WTC11 (cell line): ENCODE measurements at regions not wholly inside any gene's neighbourhood (a gene's known extent, or its start where the extent isn't known, plus 50 kb on each side); places are given as distances from the start of the nearest gene placed in this dataset.

Experiments
- CREB1 ChIP-seq: sonication (generic); formaldehyde crosslinking; IDR thresholded peaks from 2 replicates; pipeline ENCODE4 v1.8.0; 2023; ENCODE audit warnings: mild to moderate bottlenecking, missing genetic modification reagents
- NFYB ChIP-seq: sonication (generic); formaldehyde crosslinking; conservative IDR thresholded peaks from 2 replicates; pipeline ENCODE4 v1.8.0; 2022; ENCODE audit warnings: low read depth, missing genetic modification reagents
- TEAD4 ChIP-seq: sonication (generic); formaldehyde crosslinking; IDR thresholded peaks from 2 replicates; pipeline ENCODE4 v1.8.0; 2022; ENCODE audit warnings: mild to moderate bottlenecking, missing genetic modification reagents
- ZBTB21 ChIP-seq: sonication (generic); formaldehyde crosslinking; IDR thresholded peaks from 2 replicates; pipeline ENCODE4 v1.8.1; 2023; ENCODE audit warnings: mild to moderate bottlenecking, missing genetic modification reagents, borderline replicate concordance
- TF ChIP-seq, protein P1 (sequence below): sonication (generic); formaldehyde crosslinking; IDR thresholded peaks from 2 replicates; pipeline ENCODE4 v1.8.0; 2022; ENCODE audit warnings: missing genetic modification reagents
- TF ChIP-seq, protein P2 (sequence below): sonication (generic); formaldehyde crosslinking; IDR thresholded peaks from 2 replicates; pipeline ENCODE4 v1.8.1; 2023; ENCODE audit warnings: mild to moderate bottlenecking, missing genetic modification reagents
- TF ChIP-seq, protein P3 (sequence below): sonication (generic); formaldehyde crosslinking; IDR thresholded peaks from 2 replicates; pipeline ENCODE4 v1.8.1; 2023; ENCODE audit warnings: mild to moderate bottlenecking, missing genetic modification reagents

DNA sequence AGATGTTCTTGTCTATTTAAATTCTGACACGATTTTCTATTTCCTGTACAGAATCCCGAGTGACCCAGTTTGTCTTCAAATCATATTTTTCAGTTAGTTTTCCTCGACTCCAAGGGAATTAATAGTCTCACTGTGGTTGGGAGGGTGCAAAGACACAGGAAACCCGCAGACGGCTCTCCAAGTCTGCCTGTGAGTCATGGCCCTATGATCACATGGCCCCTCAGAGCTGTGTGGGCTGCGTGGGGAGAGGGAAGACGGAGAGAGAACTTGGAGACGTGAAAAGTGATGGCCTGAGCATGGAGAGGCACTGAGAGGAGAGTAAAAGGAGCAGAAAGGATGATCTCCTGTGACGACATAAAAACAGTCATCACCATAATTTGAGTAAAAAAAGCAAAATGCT, 989.9 kb downstream of the DCDC2C start:
- no peak for TF ChIP-seq ZBTB21 (CRISPR knock-in tag)
- no peak for TF ChIP-seq CREB1 (CRISPR knock-in tag)
- TF ChIP-seq, protein P1, sequence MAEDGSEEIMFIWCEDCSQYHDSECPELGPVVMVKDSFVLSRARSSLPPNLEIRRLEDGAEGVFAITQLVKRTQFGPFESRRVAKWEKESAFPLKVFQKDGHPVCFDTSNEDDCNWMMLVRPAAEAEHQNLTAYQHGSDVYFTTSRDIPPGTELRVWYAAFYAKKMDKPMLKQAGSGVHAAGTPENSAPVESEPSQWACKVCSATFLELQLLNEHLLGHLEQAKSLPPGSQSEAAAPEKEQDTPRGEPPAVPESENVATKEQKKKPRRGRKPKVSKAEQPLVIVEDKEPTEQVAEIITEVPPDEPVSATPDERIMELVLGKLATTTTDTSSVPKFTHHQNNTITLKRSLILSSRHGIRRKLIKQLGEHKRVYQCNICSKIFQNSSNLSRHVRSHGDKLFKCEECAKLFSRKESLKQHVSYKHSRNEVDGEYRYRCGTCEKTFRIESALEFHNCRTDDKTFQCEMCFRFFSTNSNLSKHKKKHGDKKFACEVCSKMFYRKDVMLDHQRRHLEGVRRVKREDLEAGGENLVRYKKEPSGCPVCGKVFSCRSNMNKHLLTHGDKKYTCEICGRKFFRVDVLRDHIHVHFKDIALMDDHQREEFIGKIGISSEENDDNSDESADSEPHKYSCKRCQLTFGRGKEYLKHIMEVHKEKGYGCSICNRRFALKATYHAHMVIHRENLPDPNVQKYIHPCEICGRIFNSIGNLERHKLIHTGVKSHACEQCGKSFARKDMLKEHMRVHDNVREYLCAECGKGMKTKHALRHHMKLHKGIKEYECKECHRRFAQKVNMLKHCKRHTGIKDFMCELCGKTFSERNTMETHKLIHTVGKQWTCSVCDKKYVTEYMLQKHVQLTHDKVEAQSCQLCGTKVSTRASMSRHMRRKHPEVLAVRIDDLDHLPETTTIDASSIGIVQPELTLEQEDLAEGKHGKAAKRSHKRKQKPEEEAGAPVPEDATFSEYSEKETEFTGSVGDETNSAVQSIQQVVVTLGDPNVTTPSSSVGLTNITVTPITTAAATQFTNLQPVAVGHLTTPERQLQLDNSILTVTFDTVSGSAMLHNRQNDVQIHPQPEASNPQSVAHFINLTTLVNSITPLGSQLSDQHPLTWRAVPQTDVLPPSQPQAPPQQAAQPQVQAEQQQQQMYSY (CRISPR knock-in tag), result no peak
- TF ChIP-seq, protein P2, sequence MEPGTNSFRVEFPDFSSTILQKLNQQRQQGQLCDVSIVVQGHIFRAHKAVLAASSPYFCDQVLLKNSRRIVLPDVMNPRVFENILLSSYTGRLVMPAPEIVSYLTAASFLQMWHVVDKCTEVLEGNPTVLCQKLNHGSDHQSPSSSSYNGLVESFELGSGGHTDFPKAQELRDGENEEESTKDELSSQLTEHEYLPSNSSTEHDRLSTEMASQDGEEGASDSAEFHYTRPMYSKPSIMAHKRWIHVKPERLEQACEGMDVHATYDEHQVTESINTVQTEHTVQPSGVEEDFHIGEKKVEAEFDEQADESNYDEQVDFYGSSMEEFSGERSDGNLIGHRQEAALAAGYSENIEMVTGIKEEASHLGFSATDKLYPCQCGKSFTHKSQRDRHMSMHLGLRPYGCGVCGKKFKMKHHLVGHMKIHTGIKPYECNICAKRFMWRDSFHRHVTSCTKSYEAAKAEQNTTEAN (CRISPR knock-in tag), result no peak
- no peak for TF ChIP-seq TEAD4 (CRISPR knock-in tag)
- no peak for TF ChIP-seq NFYB (CRISPR knock-in tag)
- TF ChIP-seq, protein P3, sequence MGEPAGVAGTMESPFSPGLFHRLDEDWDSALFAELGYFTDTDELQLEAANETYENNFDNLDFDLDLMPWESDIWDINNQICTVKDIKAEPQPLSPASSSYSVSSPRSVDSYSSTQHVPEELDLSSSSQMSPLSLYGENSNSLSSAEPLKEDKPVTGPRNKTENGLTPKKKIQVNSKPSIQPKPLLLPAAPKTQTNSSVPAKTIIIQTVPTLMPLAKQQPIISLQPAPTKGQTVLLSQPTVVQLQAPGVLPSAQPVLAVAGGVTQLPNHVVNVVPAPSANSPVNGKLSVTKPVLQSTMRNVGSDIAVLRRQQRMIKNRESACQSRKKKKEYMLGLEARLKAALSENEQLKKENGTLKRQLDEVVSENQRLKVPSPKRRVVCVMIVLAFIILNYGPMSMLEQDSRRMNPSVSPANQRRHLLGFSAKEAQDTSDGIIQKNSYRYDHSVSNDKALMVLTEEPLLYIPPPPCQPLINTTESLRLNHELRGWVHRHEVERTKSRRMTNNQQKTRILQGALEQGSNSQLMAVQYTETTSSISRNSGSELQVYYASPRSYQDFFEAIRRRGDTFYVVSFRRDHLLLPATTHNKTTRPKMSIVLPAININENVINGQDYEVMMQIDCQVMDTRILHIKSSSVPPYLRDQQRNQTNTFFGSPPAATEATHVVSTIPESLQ (CRISPR knock-in tag), result no peak
